HUES6 (cell line): ENCODE measurements at regions not wholly inside any gene's neighbourhood (a gene's known extent, or its start where the extent isn't known, plus 50 kb on each side); places are given as distances from the start of the nearest gene placed in this dataset.

ENCODE experiments used
- H3K27ac ChIP-seq: 2 replicates; pipeline ENCODE4 v1.7.0; 2013; ENCODE audit warnings: low read depth, mild to moderate bottlenecking, low read length, inconsistent platforms
- H3K27me3 ChIP-seq: 2 replicates; pipeline ENCODE4 v1.6.1; 2013; ENCODE audit warnings: low read length; ENCODE audit not compliant: control insufficient read depth, insufficient read depth
- H3K36me3 ChIP-seq: 2 replicates; pipeline ENCODE4 v1.6.1; 2013; ENCODE audit warnings: low read length; ENCODE audit not compliant: control insufficient read depth, insufficient read depth
- H3K4me1 ChIP-seq: 2 replicates; pipeline ENCODE4 v1.6.1; 2013; ENCODE audit warnings: low read length; ENCODE audit not compliant: control insufficient read depth, insufficient read depth
- H3K4me3 ChIP-seq: 2 replicates; pipeline ENCODE4 v1.5.1; 2013; ENCODE audit warnings: low read depth, low read length
- H3K9ac ChIP-seq: one replicate; pipeline ENCODE4 v1.6.1; 2013; ENCODE audit warnings: mild to moderate bottlenecking, low read length
- H3K9me3 ChIP-seq: 2 replicates; pipeline ENCODE4 v1.6.1; 2013; ENCODE audit warnings: low read depth, low read length; ENCODE audit not compliant: control insufficient read depth, insufficient read depth

GRCh38 chr2:8059794-8060193, 622.1 kb upstream of the ID2 start:
- H3K4me3 ChIP-seq: no peak overlapping the region
- H3K4me1 ChIP-seq: no peaks in the 10 kb centered on the region
- H3K9me3 ChIP-seq: peaks cover 6% of the 10 kb centered on the region
- no peak overlapping the region for H3K27ac ChIP-seq
- no peaks in the 10 kb centered on the region for H3K27me3 ChIP-seq
- H3K36me3 ChIP-seq: no peaks in the 10 kb centered on the region
- H3K9ac ChIP-seq: no peak overlapping the region

- Histone ChIP-seq H3K27ac (no peak overlapping the region), H3K9ac (no peak overlapping the region), H3K9me3 (peaks cover 6% of the 10 kb centered on the region), H3K36me3 (no peaks in the 10 kb centered on the region), H3K4me1 (no peaks in the 10 kb centered on the region), H3K4me3 (no peak overlapping the region), H3K27me3 (no peaks in the 10 kb centered on the region)
Measured at GRCh38 chr2:8061219-8061618, 620.6 kb upstream of the ID2 start.

GRCh38 chr2:8064603-8065002, 617.3 kb upstream of the ID2 start:
- Histone ChIP-seq H3K36me3 (no peaks in the 10 kb centered on the region), H3K9ac (no peak overlapping the region), H3K27me3 (no peaks in the 10 kb centered on the region), H3K4me3 (no peak overlapping the region), H3K9me3 (no peaks in the 10 kb centered on the region), H3K27ac (no peak overlapping the region), H3K4me1 (no peaks in the 10 kb centered on the region)

GRCh38 chr2:8065191-8065590, 616.7 kb upstream of the ID2 start:
- Histone ChIP-seq H3K27me3 (no peaks in the 10 kb centered on the region), H3K4me3 (no peak overlapping the region), H3K4me1 (no peaks in the 10 kb centered on the region), H3K36me3 (no peaks in the 10 kb centered on the region), H3K9ac (no peak overlapping the region), H3K27ac (no peak overlapping the region), H3K9me3 (no peaks in the 10 kb centered on the region)

GRCh38 chr2:8067784-8068336, 614.0 kb upstream of the ID2 start:
- Histone ChIP-seq H3K27me3 (no peaks in the 10 kb centered on the region), H3K36me3 (no peaks in the 10 kb centered on the region), H3K4me1 (no peaks in the 10 kb centered on the region), H3K4me3 (no peak overlapping the region), H3K9ac (no peak overlapping the region), H3K9me3 (no peaks in the 10 kb centered on the region), H3K27ac (no peak overlapping the region)

- no peaks in the 10 kb centered on the region for H3K27me3 ChIP-seq
- no peak overlapping the region for H3K27ac ChIP-seq
- peaks cover 8% of the 10 kb centered on the region for H3K9me3 ChIP-seq
- H3K4me3 ChIP-seq: no peak overlapping the region
- no peaks in the 10 kb centered on the region for H3K4me1 ChIP-seq
- no peak overlapping the region for H3K9ac ChIP-seq
- H3K36me3 ChIP-seq: no peaks in the 10 kb centered on the region
Measured at GRCh38 chr2:8072907-8073306, 608.9 kb upstream of the ID2 start.

GRCh38 chr2:8073916-8074315, 607.9 kb upstream of the ID2 start:
- no peak overlapping the region for H3K9ac ChIP-seq
- no peak overlapping the region for H3K4me3 ChIP-seq
- H3K27me3 ChIP-seq: no peaks in the 10 kb centered on the region
- no peaks in the 10 kb centered on the region for H3K4me1 ChIP-seq
- no peak overlapping the region for H3K27ac ChIP-seq
- H3K9me3 ChIP-seq: peaks cover 8% of the 10 kb centered on the region
- H3K36me3 ChIP-seq: no peaks in the 10 kb centered on the region

GRCh38 chr2:8076448-8077342, 605.2 kb upstream of the ID2 start:
- H3K4me3 ChIP-seq: no peak overlapping the region
- no peaks in the 10 kb centered on the region for H3K27me3 ChIP-seq
- H3K27ac ChIP-seq: no peak overlapping the region
- no peaks in the 10 kb centered on the region for H3K36me3 ChIP-seq
- no peak overlapping the region for H3K9ac ChIP-seq
- H3K9me3 ChIP-seq: peaks cover 8% of the 10 kb centered on the region
- H3K4me1 ChIP-seq: no peaks in the 10 kb centered on the region

GRCh38 chr2:8078705-8079104, 603.2 kb upstream of the ID2 start:
- Histone ChIP-seq H3K9me3 (peaks cover 8% of the 10 kb centered on the region), H3K27me3 (no peaks in the 10 kb centered on the region), H3K36me3 (no peaks in the 10 kb centered on the region), H3K4me1 (no peaks in the 10 kb centered on the region), H3K4me3 (no peak overlapping the region), H3K27ac (no peak overlapping the region), H3K9ac (no peak overlapping the region)

- Histone ChIP-seq H3K9me3 (peaks cover 8% of the 10 kb centered on the region), H3K9ac (no peak overlapping the region), H3K27ac (no peak overlapping the region), H3K4me3 (no peak overlapping the region), H3K36me3 (no peaks in the 10 kb centered on the region), H3K4me1 (no peaks in the 10 kb centered on the region), H3K27me3 (no peaks in the 10 kb centered on the region)
Measured at GRCh38 chr2:8080063-8080462, 601.8 kb upstream of the ID2 start.

- Histone ChIP-seq H3K9ac (no peak overlapping the region), H3K36me3 (no peaks in the 10 kb centered on the region), H3K27ac (no peak overlapping the region), H3K27me3 (no peaks in the 10 kb centered on the region), H3K9me3 (peaks cover 7% of the 10 kb centered on the region), H3K4me1 (no peaks in the 10 kb centered on the region), H3K4me3 (no peak overlapping the region)
Measured at GRCh38 chr2:8081130-8081529, 600.7 kb upstream of the ID2 start.
